OCI-LY3 (cell line): ENCODE measurements at regions not wholly inside any gene's neighbourhood (a gene's known extent, or its start where the extent isn't known, plus 50 kb on each side); places are given as distances from the start of the nearest gene placed in this dataset.

Experiments used
- CTCF ChIP-seq: fragments of 200-600, 300-600 bp; sonication (generic); IDR thresholded peaks from 2 replicates; pipeline ENCODE4 v1.5.1; 2014; ENCODE audit warnings: antibody characterized with exemption, low read length, low read depth
- EZH2phosphoT487 ChIP-seq: fragments of 200-600 bp; shearing (Covaris generic); IDR thresholded peaks from 2 replicates; pipeline ENCODE4 v1.6.1; 2018; ENCODE audit warnings: antibody characterized with exemption, mixed run types, low read depth

- TF ChIP-seq CTCF (no peak), EZH2phosphoT487 (no peak)
These were observed 501.7 kb upstream of the TCF4 start for GRCh38 chr18:56089612-56090258.
